ENCODE measurements at regions not wholly inside any gene's neighbourhood (a gene's known extent, or its start where the extent isn't known, plus 50 kb on each side); places are given as distances from the start of the nearest gene placed in this dataset.

- TF ChIP-seq CTCF (IDR thresholded peaks at IDR 0.05; ENCODE audit: unreplicated experiment), result no peak
- H3K9me3 Mint-ChIP-seq (ENCODE audit: low read depth), result no peaks in the 10 kb centered on the region
Observed at GRCh38 chr4:29549342-29549741, 1170.8 kb upstream of the PCDH7 start.

GRCh38 chr4:29551821-29552220 lies 1168.3 kb upstream of the PCDH7 start:
- H3K27ac Mint-ChIP-seq, result no peak overlapping the region
- TF ChIP-seq CTCF (IDR thresholded peaks at IDR 0.05; ENCODE audit: unreplicated experiment), result no peak
- H3K36me3 Mint-ChIP-seq (ENCODE audit: insufficient read depth), result no peaks in the 10 kb centered on the region

More at GRCh38 chr4:29549342-29549741, 1170.8 kb upstream of the PCDH7 start:
- no peaks in the 10 kb centered on the region for H3K36me3 Mint-ChIP-seq (ENCODE audit: insufficient read depth)
- H3K27me3 Mint-ChIP-seq, result no peaks in the 10 kb centered on the region
- H3K4me1 Mint-ChIP-seq (ENCODE audit: low read depth), result no peaks in the 10 kb centered on the region
- H3K4me3 Mint-ChIP-seq (ENCODE audit: low read depth), result no peak overlapping the region
- no peak overlapping the region for H3K27ac Mint-ChIP-seq
- no peak for DNase-seq (ENCODE audit: low spot score, unreplicated experiment)

GRCh38 chr4:29553846-29554245 lies 1166.3 kb upstream of the PCDH7 start:
- H3K9me3 Mint-ChIP-seq (ENCODE audit: low read depth), result no peaks in the 10 kb centered on the region

More at GRCh38 chr4:29551821-29552220, 1168.3 kb upstream of the PCDH7 start:
- H3K4me1 Mint-ChIP-seq (ENCODE audit: low read depth), result no peaks in the 10 kb centered on the region
- no peak overlapping the region for H3K4me3 Mint-ChIP-seq (ENCODE audit: low read depth)
- H3K27me3 Mint-ChIP-seq, result no peaks in the 10 kb centered on the region
- H3K9me3 Mint-ChIP-seq (ENCODE audit: low read depth), result no peaks in the 10 kb centered on the region
- no peak for DNase-seq (ENCODE audit: low spot score, unreplicated experiment)

GRCh38 chr4:29558789-29559188 lies 1161.4 kb upstream of the PCDH7 start:
- no peak overlapping the region for H3K4me3 Mint-ChIP-seq (ENCODE audit: low read depth)
- no peaks in the 10 kb centered on the region for H3K36me3 Mint-ChIP-seq (ENCODE audit: insufficient read depth)
- no peak overlapping the region for H3K27ac Mint-ChIP-seq
- no peaks in the 10 kb centered on the region for H3K4me1 Mint-ChIP-seq (ENCODE audit: low read depth)
- H3K9me3 Mint-ChIP-seq (ENCODE audit: low read depth), result no peaks in the 10 kb centered on the region
- no peak for DNase-seq (ENCODE audit: low spot score, unreplicated experiment)
- no peak for TF ChIP-seq CTCF (IDR thresholded peaks at IDR 0.05; ENCODE audit: unreplicated experiment)
- H3K27me3 Mint-ChIP-seq, result no peaks in the 10 kb centered on the region

More at GRCh38 chr4:29553846-29554245, 1166.3 kb upstream of the PCDH7 start:
- no peak for TF ChIP-seq CTCF (IDR thresholded peaks at IDR 0.05; ENCODE audit: unreplicated experiment)
- Mint-ChIP-seq H3K27ac (no peak overlapping the region), H3K4me1 (ENCODE audit: low read depth) (no peaks in the 10 kb centered on the region), H3K36me3 (ENCODE audit: insufficient read depth) (no peaks in the 10 kb centered on the region), H3K27me3 (no peaks in the 10 kb centered on the region), H3K4me3 (ENCODE audit: low read depth) (no peak overlapping the region)
- no peak for DNase-seq (ENCODE audit: low spot score, unreplicated experiment)

- Mint-ChIP-seq H3K4me1 (ENCODE audit: low read depth) (no peaks in the 10 kb centered on the region), H3K9me3 (ENCODE audit: low read depth) (no peaks in the 10 kb centered on the region), H3K27me3 (no peaks in the 10 kb centered on the region), H3K4me3 (ENCODE audit: low read depth) (no peak overlapping the region), H3K36me3 (ENCODE audit: insufficient read depth) (no peaks in the 10 kb centered on the region), H3K27ac (no peak overlapping the region)
- no peak for TF ChIP-seq CTCF (IDR thresholded peaks at IDR 0.05; ENCODE audit: unreplicated experiment)
- DNase-seq (ENCODE audit: low spot score, unreplicated experiment), result no peak
Observed at GRCh38 chr4:29559286-29559685, 1160.9 kb upstream of the PCDH7 start.
